MM.1S (cell line): ENCODE measurements at regions not wholly inside any gene's neighbourhood (a gene's known extent, or its start where the extent isn't known, plus 50 kb on each side); places are given as distances from the start of the nearest gene placed in this dataset.

ENCODE experiments used
- DNase-seq: peaks from one replicate; pipeline ENCODE4 v3.0.0-alpha.2; 2015
- H2AFZ ChIP-seq: fragments of 300-600 bp; sonication (generic); 2 replicates; pipeline ENCODE4 v1.6.0; 2016; ENCODE audit warnings: antibody characterized with exemption, low read length
- H3F3A ChIP-seq: fragments of 300-600 bp; sonication (generic); 2 replicates; pipeline ENCODE4 v1.6.1; 2016; ENCODE audit warnings: mild to moderate bottlenecking, antibody characterized with exemption, low read length, moderate library complexity, mixed read lengths; ENCODE audit not compliant: insufficient read depth
- H3K27ac ChIP-seq: fragments of 300-600 bp; sonication (generic); 2 replicates; pipeline ENCODE4 v1.5.1; 2016; ENCODE audit warnings: mild to moderate bottlenecking, low read length
- H3K27me3 ChIP-seq: fragments of 300-600 bp; sonication (generic); replicated peaks from 2 replicates; pipeline ENCODE4 v1.6.0; 2016; ENCODE audit warnings: low read length; ENCODE audit not compliant: insufficient read depth
- H3K36me3 ChIP-seq: fragments of 300-600 bp; sonication (generic); replicated peaks from 2 replicates; pipeline ENCODE4 v1.6.1; 2016; ENCODE audit warnings: mild to moderate bottlenecking, low read length, mixed read lengths; ENCODE audit not compliant: insufficient read depth
- H3K4me1 ChIP-seq: fragments of 300-600 bp; sonication (generic); 2 replicates; pipeline ENCODE4 v1.6.1; 2016; ENCODE audit warnings: low read length, mixed read lengths
- H3K4me2 ChIP-seq: fragments of 300-600 bp; sonication (generic); 2 replicates; pipeline ENCODE4 v1.6.0; 2016; ENCODE audit warnings: low read depth, low read length
- H3K4me3 ChIP-seq: fragments of 300-600 bp; sonication (generic); 2 replicates; pipeline ENCODE4 v1.5.1; 2016; ENCODE audit warnings: low read length, mixed read lengths
- H3K79me2 ChIP-seq: fragments of 300-600 bp; sonication (generic); 2 replicates; pipeline ENCODE4 v1.6.1; 2016; ENCODE audit warnings: mixed run types, low read length, mixed read lengths
- H3K9ac ChIP-seq: fragments of 300-600 bp; sonication (generic); 2 replicates; pipeline ENCODE4 v1.6.1; 2016; ENCODE audit warnings: low read length, mixed read lengths
- H3K9me2 ChIP-seq: fragments of 300-600 bp; sonication (generic); replicated peaks from 2 replicates; pipeline ENCODE4 v1.6.1; 2016; ENCODE audit warnings: mild to moderate bottlenecking, low read length, mixed read lengths; ENCODE audit not compliant: insufficient read depth
- H3K9me3 ChIP-seq: fragments of 300-600 bp; sonication (generic); replicated peaks from 2 replicates; pipeline ENCODE4 v1.6.1; 2016; ENCODE audit warnings: mild to moderate bottlenecking, low read length, mixed read lengths; ENCODE audit not compliant: insufficient read depth
- H4K20me1 ChIP-seq: fragments of 300-600 bp; sonication (generic); 2 replicates; pipeline ENCODE4 v1.6.1; 2016; ENCODE audit warnings: mild to moderate bottlenecking, low read length, moderate library complexity, mixed read lengths; ENCODE audit not compliant: insufficient read depth
- CTCF ChIP-seq: fragments of 300-600 bp; sonication (generic); IDR thresholded peaks from 2 replicates; pipeline ENCODE4 v1.5.1; 2016; ENCODE audit warnings: antibody characterized with exemption, low read length, mixed read lengths
- EZH2 ChIP-seq: fragments of 300-600 bp; sonication (generic); optimal IDR thresholded peaks from 2 replicates; pipeline ENCODE3; 2017; ENCODE audit warnings: low read depth, mild to moderate bottlenecking, antibody characterized with exemption, low read length, mixed read lengths
- EZH2phosphoT487 ChIP-seq: fragments of 300-600 bp; sonication (generic); IDR thresholded peaks from 2 replicates; pipeline ENCODE4 v1.6.1; 2018; ENCODE audit warnings: antibody characterized with exemption, low read length

GRCh38 chrX:20802036-20802435, 535.3 kb upstream of the RPS6KA3 start:
- Histone ChIP-seq H2AFZ (no peak overlapping the region), H3K9ac (no peak overlapping the region), H3K4me2 (no peak overlapping the region), H3K4me3 (no peak overlapping the region), H3F3A (no peaks in the 10 kb centered on the region), H3K9me2 (no peaks in the 10 kb centered on the region), H4K20me1 (no peaks in the 10 kb centered on the region), H3K4me1 (no peaks in the 10 kb centered on the region), H3K27ac (no peak overlapping the region), H3K36me3 (no peaks in the 10 kb centered on the region), H3K27me3 (no peaks in the 10 kb centered on the region), H3K9me3 (no peaks in the 10 kb centered on the region), H3K79me2 (no peaks in the 10 kb centered on the region)
- no peak for TF ChIP-seq EZH2phosphoT487
- no peak for TF ChIP-seq CTCF
- no peak for TF ChIP-seq EZH2
- DNase-seq = no peak

GRCh38 chrX:20796450-20796849, 529.7 kb upstream of the RPS6KA3 start:
- no peak for TF ChIP-seq EZH2
- TF ChIP-seq CTCF = no peak
- no peak for TF ChIP-seq EZH2phosphoT487
- Histone ChIP-seq H3K36me3 (no peaks in the 10 kb centered on the region), H3K9me3 (no peaks in the 10 kb centered on the region), H3K9me2 (no peaks in the 10 kb centered on the region), H3K9ac (no peak overlapping the region), H2AFZ (no peak overlapping the region), H3F3A (no peaks in the 10 kb centered on the region), H3K4me1 (no peaks in the 10 kb centered on the region), H3K79me2 (no peaks in the 10 kb centered on the region), H3K4me2 (no peak overlapping the region), H3K4me3 (no peak overlapping the region), H3K27me3 (no peaks in the 10 kb centered on the region), H4K20me1 (no peaks in the 10 kb centered on the region), H3K27ac (no peak overlapping the region)
- no peak for DNase-seq

GRCh38 chrX:20789103-20789502, 522.4 kb upstream of the RPS6KA3 start:
- H3K4me3 ChIP-seq = no peak overlapping the region
- H4K20me1 ChIP-seq = no peaks in the 10 kb centered on the region
- no peaks in the 10 kb centered on the region for H3K9me3 ChIP-seq
- H3K9ac ChIP-seq = no peak overlapping the region
- no peak overlapping the region for H3K27ac ChIP-seq
- H3F3A ChIP-seq = no peaks in the 10 kb centered on the region
- no peak overlapping the region for H2AFZ ChIP-seq
- TF ChIP-seq EZH2phosphoT487 (no peak), EZH2 (no peak), CTCF (no peak)
- no peaks in the 10 kb centered on the region for H3K36me3 ChIP-seq
- H3K4me1 ChIP-seq = no peaks in the 10 kb centered on the region
- no peaks in the 10 kb centered on the region for H3K27me3 ChIP-seq
- H3K4me2 ChIP-seq = no peak overlapping the region
- H3K9me2 ChIP-seq = no peaks in the 10 kb centered on the region
- H3K79me2 ChIP-seq = no peaks in the 10 kb centered on the region
- no peak for DNase-seq
